ENCODE measurements at regions not wholly inside any gene's neighbourhood (a gene's known extent, or its start where the extent isn't known, plus 50 kb on each side); places are given as distances from the start of the nearest gene placed in this dataset.

DNA sequence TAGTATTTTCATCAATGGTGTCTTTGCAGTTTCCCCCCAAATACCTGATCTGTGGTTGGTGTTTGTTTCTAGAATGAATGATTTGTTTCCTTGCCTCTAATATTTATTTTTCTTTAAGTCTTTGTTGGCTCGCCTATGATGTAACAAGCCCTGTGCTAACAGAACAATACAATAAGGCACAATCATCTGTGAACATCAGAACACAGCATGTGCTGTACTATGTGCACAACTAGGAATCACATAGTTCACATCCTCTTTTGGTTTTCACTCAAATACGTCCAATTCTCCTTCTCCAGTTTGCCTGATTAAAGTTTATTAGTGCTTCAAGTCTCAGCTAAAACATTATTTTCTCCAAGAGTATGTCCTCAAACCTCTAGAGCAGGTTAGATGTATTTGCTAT lies 613.1 kb downstream of the EPHA7 start:
- no peaks in the 10 kb centered on the region for H3K4me1 ChIP-seq (ENCODE audit: control insufficient read depth in 4 of 4, insufficient read depth in 4 of 4, low read length in 3 of 4)
- TF ChIP-seq GABPA (IDR thresholded peaks at IDR 0.05 in 1 of 2, conservative IDR thresholded peaks at IDR 0.05 in 1 of 2), result no peak
- no peak for TF ChIP-seq JUND (IDR thresholded peaks at IDR 0.05)
- TF ChIP-seq YY1 (IDR thresholded peaks at IDR 0.05), result no peak
- no peaks in the 10 kb centered on the region for H3K27me3 ChIP-seq (ENCODE audit: control insufficient read depth in 4 of 4, insufficient read depth in 4 of 4, low read length in 3 of 4)
- DNase-seq (ENCODE audit: low spot score), result no peak
- WGBS, result 38% methylated on average over 2 of the region's 2 CpGs
- no peak overlapping the region for H3K4me3 ChIP-seq (ENCODE audit: low read depth in 1 of 3, low read length in 3 of 3)
- H3K36me3 ChIP-seq (ENCODE audit: control insufficient read depth in 4 of 4, insufficient read depth in 3 of 4, low read depth in 1 of 4, low read length in 3 of 4), result no peaks in the 10 kb centered on the region
- H3K9me3 ChIP-seq (ENCODE audit: control insufficient read depth in 4 of 4, low read length in 3 of 4), result no peaks in the 10 kb centered on the region
- no peak overlapping the region for H3K9ac ChIP-seq (ENCODE audit: low read depth in 1 of 2, low read length in 2 of 2)
- H3K27ac ChIP-seq (ENCODE audit: low read depth in 1 of 2, low read length in 2 of 2), result no peak overlapping the region

DNA sequence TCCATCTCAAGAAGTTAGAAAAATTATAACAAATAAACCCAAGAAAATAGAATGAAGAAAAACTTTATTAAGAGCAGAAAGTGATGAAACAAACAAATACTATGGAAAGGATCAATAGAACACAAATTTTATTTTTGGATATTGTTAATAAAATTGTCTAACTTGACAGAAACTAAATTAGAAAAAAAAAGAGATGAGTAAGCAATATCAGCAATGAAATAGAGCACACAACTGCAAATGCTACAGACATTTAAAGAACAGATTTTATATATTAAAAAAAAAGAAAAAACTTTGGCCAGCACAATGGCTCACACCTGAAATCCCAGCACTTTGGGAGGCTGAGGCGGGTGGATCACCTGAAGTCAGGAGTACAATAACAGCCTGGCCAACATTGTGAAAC lies 628.0 kb downstream of the EPHA7 start:
- no peaks in the 10 kb centered on the region for H3K4me1 ChIP-seq (ENCODE audit: control insufficient read depth in 4 of 4, insufficient read depth in 4 of 4, low read length in 3 of 4)
- H3K4me3 ChIP-seq (ENCODE audit: low read depth in 1 of 3, low read length in 3 of 3), result no peak overlapping the region
- H3K9me3 ChIP-seq (ENCODE audit: control insufficient read depth in 4 of 4, low read length in 3 of 4), result no peaks in the 10 kb centered on the region
- DNase-seq (ENCODE audit: low spot score), result no peak
- peaks cover 0 to 4% (median 0%) of the 10 kb centered on the region in 4 donors for H3K27me3 ChIP-seq (ENCODE audit: control insufficient read depth in 4 of 4, insufficient read depth in 4 of 4, low read length in 3 of 4)
- 94% methylated on average over 1 of the region's 1 CpG for WGBS
- H3K9ac ChIP-seq (ENCODE audit: low read depth in 1 of 2, low read length in 2 of 2), result no peak overlapping the region
- TF ChIP-seq, protein P1, sequence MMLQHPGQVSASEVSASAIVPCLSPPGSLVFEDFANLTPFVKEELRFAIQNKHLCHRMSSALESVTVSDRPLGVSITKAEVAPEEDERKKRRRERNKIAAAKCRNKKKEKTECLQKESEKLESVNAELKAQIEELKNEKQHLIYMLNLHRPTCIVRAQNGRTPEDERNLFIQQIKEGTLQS (IDR thresholded peaks at IDR 0.05), result no peak
- no peak for TF ChIP-seq YY1 (IDR thresholded peaks at IDR 0.05)
- no peak for TF ChIP-seq JUND (IDR thresholded peaks at IDR 0.05)
- TF ChIP-seq RXRA (IDR thresholded peaks at IDR 0.05), result no peak
- TF ChIP-seq, protein P2, sequence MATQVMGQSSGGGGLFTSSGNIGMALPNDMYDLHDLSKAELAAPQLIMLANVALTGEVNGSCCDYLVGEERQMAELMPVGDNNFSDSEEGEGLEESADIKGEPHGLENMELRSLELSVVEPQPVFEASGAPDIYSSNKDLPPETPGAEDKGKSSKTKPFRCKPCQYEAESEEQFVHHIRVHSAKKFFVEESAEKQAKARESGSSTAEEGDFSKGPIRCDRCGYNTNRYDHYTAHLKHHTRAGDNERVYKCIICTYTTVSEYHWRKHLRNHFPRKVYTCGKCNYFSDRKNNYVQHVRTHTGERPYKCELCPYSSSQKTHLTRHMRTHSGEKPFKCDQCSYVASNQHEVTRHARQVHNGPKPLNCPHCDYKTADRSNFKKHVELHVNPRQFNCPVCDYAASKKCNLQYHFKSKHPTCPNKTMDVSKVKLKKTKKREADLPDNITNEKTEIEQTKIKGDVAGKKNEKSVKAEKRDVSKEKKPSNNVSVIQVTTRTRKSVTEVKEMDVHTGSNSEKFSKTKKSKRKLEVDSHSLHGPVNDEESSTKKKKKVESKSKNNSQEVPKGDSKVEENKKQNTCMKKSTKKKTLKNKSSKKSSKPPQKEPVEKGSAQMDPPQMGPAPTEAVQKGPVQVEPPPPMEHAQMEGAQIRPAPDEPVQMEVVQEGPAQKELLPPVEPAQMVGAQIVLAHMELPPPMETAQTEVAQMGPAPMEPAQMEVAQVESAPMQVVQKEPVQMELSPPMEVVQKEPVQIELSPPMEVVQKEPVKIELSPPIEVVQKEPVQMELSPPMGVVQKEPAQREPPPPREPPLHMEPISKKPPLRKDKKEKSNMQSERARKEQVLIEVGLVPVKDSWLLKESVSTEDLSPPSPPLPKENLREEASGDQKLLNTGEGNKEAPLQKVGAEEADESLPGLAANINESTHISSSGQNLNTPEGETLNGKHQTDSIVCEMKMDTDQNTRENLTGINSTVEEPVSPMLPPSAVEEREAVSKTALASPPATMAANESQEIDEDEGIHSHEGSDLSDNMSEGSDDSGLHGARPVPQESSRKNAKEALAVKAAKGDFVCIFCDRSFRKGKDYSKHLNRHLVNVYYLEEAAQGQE (IDR thresholded peaks at IDR 0.05), result no peak
- TF ChIP-seq RAD21 (IDR thresholded peaks at IDR 0.05), result no peak
- no peak for TF ChIP-seq GABPA (IDR thresholded peaks at IDR 0.05 in 1 of 2, conservative IDR thresholded peaks at IDR 0.05 in 1 of 2)
- TF ChIP-seq SP1 (IDR thresholded peaks at IDR 0.05), result no peak
- no peak overlapping the region for H3K27ac ChIP-seq (ENCODE audit: low read depth in 1 of 2, low read length in 2 of 2)
- H3K36me3 ChIP-seq (ENCODE audit: control insufficient read depth in 4 of 4, insufficient read depth in 3 of 4, low read depth in 1 of 4, low read length in 3 of 4), result no peaks in the 10 kb centered on the region

DNA sequence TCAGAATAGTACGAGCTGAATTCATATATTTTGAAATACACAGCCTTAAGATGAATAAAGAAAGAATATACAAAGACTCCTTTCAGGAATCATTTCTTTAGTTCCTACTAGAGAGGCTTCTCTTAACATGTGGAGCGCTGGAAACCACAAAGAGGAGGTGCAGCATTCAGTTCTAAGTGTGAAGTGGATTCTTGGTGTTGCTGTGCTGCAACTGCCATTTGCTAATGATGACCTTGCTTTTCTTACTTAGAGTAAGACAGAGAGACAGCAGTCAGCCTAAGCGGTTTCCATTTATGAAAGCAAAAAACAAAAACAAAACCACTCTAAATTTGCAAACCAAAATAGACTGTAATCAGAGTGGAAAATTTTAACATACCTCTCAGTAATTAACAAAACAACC lies 629.0 kb downstream of the EPHA7 start:
- WGBS, result 62% methylated on average over 3 of the region's 3 CpGs
- H3K4me1 ChIP-seq (ENCODE audit: control insufficient read depth in 4 of 4, insufficient read depth in 4 of 4, low read length in 3 of 4), result no peaks in the 10 kb centered on the region
- no peak overlapping the region for H3K27ac ChIP-seq (ENCODE audit: low read depth in 1 of 2, low read length in 2 of 2)
- TF ChIP-seq FOXA2 (IDR thresholded peaks at IDR 0.05) (no peak), YY1 (IDR thresholded peaks at IDR 0.05) (no peak), EGR1 (IDR thresholded peaks at IDR 0.05; ENCODE audit: low read depth in 2 of 2) (no peak), JUND (IDR thresholded peaks at IDR 0.05) (no peak)
- DNase-seq (ENCODE audit: low spot score), result no peak
- H3K4me3 ChIP-seq (ENCODE audit: low read depth in 1 of 3, low read length in 3 of 3), result no peak overlapping the region
- H3K9me3 ChIP-seq (ENCODE audit: control insufficient read depth in 4 of 4, low read length in 3 of 4), result no peaks in the 10 kb centered on the region
- H3K27me3 ChIP-seq (ENCODE audit: control insufficient read depth in 4 of 4, insufficient read depth in 4 of 4, low read length in 3 of 4), result peaks cover 0 to 4% (median 0%) of the 10 kb centered on the region in 4 donors
- H3K9ac ChIP-seq (ENCODE audit: low read depth in 1 of 2, low read length in 2 of 2), result no peak overlapping the region
- H3K36me3 ChIP-seq (ENCODE audit: control insufficient read depth in 4 of 4, insufficient read depth in 3 of 4, low read depth in 1 of 4, low read length in 3 of 4), result no peaks in the 10 kb centered on the region

DNA sequence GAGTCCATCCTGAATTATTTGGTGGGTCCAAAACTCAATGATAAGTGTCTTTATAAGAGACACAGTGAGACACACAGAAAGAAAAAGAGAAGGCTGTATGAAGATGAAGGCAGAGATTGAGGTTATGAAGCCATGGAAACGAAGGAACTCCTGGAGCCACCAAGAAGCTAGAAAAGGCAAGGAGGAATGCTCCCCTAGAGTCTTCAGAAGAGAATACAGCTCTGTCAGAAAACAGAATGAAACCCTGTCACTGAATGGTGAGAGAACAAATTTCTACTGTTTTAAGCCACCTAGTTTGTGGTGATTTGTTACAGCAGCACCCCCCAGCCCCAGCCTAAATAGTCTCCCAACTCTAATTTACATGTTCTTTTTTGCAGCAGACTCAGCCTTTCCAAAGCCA lies 635.1 kb downstream of the EPHA7 start:
- Histone ChIP-seq H3K9me3 (ENCODE audit: control insufficient read depth in 4 of 4, low read length in 3 of 4) (no peaks in the 10 kb centered on the region), H3K36me3 (ENCODE audit: control insufficient read depth in 4 of 4, insufficient read depth in 3 of 4, low read depth in 1 of 4, low read length in 3 of 4) (no peaks in the 10 kb centered on the region), H3K9ac (ENCODE audit: low read depth in 1 of 2, low read length in 2 of 2) (no peak overlapping the region), H3K4me3 (ENCODE audit: low read depth in 1 of 3, low read length in 3 of 3) (no peak overlapping the region), H3K27ac (ENCODE audit: low read depth in 1 of 2, low read length in 2 of 2) (no peak overlapping the region), H3K4me1 (ENCODE audit: control insufficient read depth in 4 of 4, insufficient read depth in 4 of 4, low read length in 3 of 4) (no peaks in the 10 kb centered on the region), H3K27me3 (ENCODE audit: control insufficient read depth in 4 of 4, insufficient read depth in 4 of 4, low read length in 3 of 4) (peaks cover 0 to 4% (median under 1%) of the 10 kb centered on the region in 4 donors)
- TF ChIP-seq JUND (IDR thresholded peaks at IDR 0.05), result no peak
- TF ChIP-seq, protein P3, sequence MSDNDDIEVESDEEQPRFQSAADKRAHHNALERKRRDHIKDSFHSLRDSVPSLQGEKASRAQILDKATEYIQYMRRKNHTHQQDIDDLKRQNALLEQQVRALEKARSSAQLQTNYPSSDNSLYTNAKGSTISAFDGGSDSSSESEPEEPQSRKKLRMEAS (IDR thresholded peaks at IDR 0.05), result no peak
- no peak for TF ChIP-seq FOXA2 (IDR thresholded peaks at IDR 0.05)
- no peak for TF ChIP-seq FOXA1 (IDR thresholded peaks at IDR 0.05)
- TF ChIP-seq, protein P4, sequence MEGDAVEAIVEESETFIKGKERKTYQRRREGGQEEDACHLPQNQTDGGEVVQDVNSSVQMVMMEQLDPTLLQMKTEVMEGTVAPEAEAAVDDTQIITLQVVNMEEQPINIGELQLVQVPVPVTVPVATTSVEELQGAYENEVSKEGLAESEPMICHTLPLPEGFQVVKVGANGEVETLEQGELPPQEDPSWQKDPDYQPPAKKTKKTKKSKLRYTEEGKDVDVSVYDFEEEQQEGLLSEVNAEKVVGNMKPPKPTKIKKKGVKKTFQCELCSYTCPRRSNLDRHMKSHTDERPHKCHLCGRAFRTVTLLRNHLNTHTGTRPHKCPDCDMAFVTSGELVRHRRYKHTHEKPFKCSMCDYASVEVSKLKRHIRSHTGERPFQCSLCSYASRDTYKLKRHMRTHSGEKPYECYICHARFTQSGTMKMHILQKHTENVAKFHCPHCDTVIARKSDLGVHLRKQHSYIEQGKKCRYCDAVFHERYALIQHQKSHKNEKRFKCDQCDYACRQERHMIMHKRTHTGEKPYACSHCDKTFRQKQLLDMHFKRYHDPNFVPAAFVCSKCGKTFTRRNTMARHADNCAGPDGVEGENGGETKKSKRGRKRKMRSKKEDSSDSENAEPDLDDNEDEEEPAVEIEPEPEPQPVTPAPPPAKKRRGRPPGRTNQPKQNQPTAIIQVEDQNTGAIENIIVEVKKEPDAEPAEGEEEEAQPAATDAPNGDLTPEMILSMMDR (IDR thresholded peaks at IDR 0.05; ENCODE audit: low read depth, low read length, missing input control), result no peak
- TF ChIP-seq GABPA (IDR thresholded peaks at IDR 0.05 in 1 of 2, conservative IDR thresholded peaks at IDR 0.05 in 1 of 2), result no peak
- TF ChIP-seq EGR1 (IDR thresholded peaks at IDR 0.05; ENCODE audit: low read depth in 2 of 2), result no peak
- WGBS, result 63% methylated on average over 1 of the region's 1 CpG
- DNase-seq (ENCODE audit: low spot score), result no peak

Data from liver (tissue), 8 donors.